ENCODE measurements at regions not wholly inside any gene's neighbourhood (a gene's known extent, or its start where the extent isn't known, plus 50 kb on each side); places are given as distances from the start of the nearest gene placed in this dataset.

DNA sequence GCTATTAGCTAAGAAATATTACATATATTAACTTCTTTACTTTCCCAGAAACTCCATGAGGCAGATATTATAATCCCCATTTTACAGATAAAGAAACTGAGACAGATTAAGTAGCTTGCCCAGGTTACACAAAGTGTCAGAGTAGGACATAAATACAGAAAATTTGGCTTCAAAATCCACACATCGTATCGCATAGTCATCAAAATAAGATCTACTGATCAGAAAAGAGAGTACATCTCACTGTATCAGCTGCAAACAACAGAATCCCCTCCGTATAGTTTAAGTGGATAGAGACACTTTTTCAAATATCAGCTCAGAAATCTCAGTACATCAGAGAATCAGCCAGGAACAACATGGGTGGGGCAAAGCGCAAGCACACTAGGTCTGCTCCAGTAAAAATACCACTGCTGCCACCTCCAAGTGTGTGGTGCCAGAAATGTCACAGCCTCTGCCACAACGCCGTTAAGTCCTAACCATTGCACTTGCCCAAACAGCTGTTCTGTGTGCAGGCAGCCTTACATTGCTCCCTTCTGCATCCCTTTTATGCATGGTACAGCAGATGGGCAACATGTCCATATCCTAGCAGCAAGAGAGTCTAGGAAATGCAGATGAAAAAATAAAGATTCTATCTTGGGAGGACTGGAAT, 204.8 kb downstream of the KLF12 start:
- no peak overlapping the region for H3K4me3 ChIP-seq (ENCODE audit: insufficient read length, low read depth)
- H3K27me3 ChIP-seq (ENCODE audit: insufficient read depth, insufficient read length), result no peaks in the 10 kb centered on the region
- DNase-seq (ENCODE audit: low read depth, low spot score), result no peak
- H3K9me3 ChIP-seq (ENCODE audit: insufficient read depth, low read length), result no peaks in the 10 kb centered on the region
- H3K4me1 ChIP-seq (ENCODE audit: insufficient read depth, insufficient read length), result no peaks in the 10 kb centered on the region
- no peak for TF ChIP-seq SUZ12 (IDR thresholded peaks at IDR 0.05; ENCODE audit: extremely low read depth, insufficient read depth, insufficient read length)
- no peak for TF ChIP-seq ZNF274 (IDR thresholded peaks at IDR 0.05; ENCODE audit: low read depth, low read length)
- TF ChIP-seq YY1 (IDR thresholded peaks at IDR 0.05; ENCODE audit: insufficient read depth, insufficient read length), result no peak
- no peaks in the 10 kb centered on the region for H3K36me3 ChIP-seq (ENCODE audit: insufficient read depth, insufficient read length, low read length)
- no peak overlapping the region for H3K9ac ChIP-seq (ENCODE audit: insufficient read length, low read depth)

DNA sequence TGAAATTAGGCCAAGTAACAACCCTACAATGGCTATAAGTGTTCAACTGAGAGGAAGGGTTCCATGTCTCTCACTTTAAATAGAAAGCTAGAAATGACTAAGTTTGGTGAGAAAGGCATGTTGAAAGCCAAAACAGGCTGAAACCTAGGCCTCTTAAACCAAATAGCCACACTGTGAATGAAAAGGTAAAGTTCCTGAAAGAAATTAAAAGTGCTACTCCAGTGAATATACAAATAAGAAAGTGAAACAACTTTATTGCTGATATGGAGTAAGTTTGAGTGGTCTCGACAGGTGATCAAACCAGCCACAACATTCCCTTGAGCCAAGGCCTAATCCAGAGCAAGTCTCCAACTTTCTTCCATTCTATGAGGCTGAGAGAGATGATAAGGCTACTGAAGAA, 209.6 kb downstream of the KLF12 start:
- Histone ChIP-seq H3K4me3 (ENCODE audit: insufficient read length, low read depth) (no peak overlapping the region), H3K9me3 (ENCODE audit: insufficient read depth, low read length) (no peaks in the 10 kb centered on the region), H3K9ac (ENCODE audit: insufficient read length, low read depth) (no peak overlapping the region), H3K36me3 (ENCODE audit: insufficient read depth, insufficient read length, low read length) (no peaks in the 10 kb centered on the region), H3K4me1 (ENCODE audit: insufficient read depth, insufficient read length) (no peaks in the 10 kb centered on the region), H3K27me3 (ENCODE audit: insufficient read depth, insufficient read length) (no peaks in the 10 kb centered on the region)
- DNase-seq (ENCODE audit: low read depth, low spot score), result no peak
- TF ChIP-seq SUZ12 (IDR thresholded peaks at IDR 0.05; ENCODE audit: extremely low read depth, insufficient read depth, insufficient read length), result no peak
- TF ChIP-seq ZNF274 (IDR thresholded peaks at IDR 0.05; ENCODE audit: low read depth, low read length), result no peak
- TF ChIP-seq YY1 (IDR thresholded peaks at IDR 0.05; ENCODE audit: insufficient read depth, insufficient read length), result no peak

DNA sequence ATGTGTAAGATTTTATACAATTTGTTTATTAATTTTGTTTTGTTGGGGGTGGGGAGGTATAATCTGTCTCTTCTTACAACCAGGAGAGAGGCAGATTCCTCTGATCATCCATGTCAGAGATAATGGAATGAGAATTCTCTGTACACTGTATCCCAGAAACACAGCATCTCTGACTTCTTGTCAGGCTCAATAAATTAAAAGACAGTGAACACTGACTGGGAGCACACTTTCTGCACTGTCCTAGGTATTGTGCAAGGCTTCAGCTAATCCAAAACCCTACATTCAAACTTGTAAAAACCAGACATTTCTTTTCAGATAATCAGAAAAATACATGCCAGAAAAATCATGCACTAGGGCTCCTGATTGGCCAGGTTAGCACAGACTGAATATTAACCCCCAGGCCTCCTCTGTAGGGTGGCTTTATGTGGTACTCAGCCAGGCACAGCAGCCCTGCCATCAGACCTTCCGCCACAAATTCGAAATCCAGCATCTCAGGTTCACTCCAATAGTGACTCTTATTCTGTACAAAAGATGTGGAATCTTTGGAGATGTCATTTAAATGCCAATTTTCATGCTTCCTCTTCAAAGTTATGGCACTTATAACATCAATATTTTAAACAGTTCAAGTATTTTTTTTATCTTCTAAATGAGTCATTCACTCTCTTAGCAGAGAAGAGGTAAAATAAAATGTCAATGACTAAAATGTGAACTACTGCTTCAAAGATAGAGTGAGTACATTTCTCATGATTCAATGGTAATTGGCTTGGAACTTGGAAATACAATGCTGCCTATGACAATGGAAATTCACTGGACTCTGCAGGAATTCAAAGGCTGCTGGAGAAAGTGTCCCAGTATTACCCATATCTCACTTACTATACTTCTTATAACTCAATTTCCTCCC, 211.5 kb downstream of the KLF12 start:
- Histone ChIP-seq H3K9me3 (ENCODE audit: insufficient read depth, low read length) (no peaks in the 10 kb centered on the region), H3K27me3 (ENCODE audit: insufficient read depth, insufficient read length) (no peaks in the 10 kb centered on the region), H3K4me1 (ENCODE audit: insufficient read depth, insufficient read length) (no peaks in the 10 kb centered on the region), H3K4me3 (ENCODE audit: insufficient read length, low read depth) (no peak overlapping the region), H3K36me3 (ENCODE audit: insufficient read depth, insufficient read length, low read length) (no peaks in the 10 kb centered on the region), H3K9ac (ENCODE audit: insufficient read length, low read depth) (no peak overlapping the region)
- DNase-seq (ENCODE audit: low read depth, low spot score), result no peak
- no peak for TF ChIP-seq SUZ12 (IDR thresholded peaks at IDR 0.05; ENCODE audit: extremely low read depth, insufficient read depth, insufficient read length)
- no peak for TF ChIP-seq ZNF274 (IDR thresholded peaks at IDR 0.05; ENCODE audit: low read depth, low read length)
- no peak for TF ChIP-seq YY1 (IDR thresholded peaks at IDR 0.05; ENCODE audit: insufficient read depth, insufficient read length)

DNA sequence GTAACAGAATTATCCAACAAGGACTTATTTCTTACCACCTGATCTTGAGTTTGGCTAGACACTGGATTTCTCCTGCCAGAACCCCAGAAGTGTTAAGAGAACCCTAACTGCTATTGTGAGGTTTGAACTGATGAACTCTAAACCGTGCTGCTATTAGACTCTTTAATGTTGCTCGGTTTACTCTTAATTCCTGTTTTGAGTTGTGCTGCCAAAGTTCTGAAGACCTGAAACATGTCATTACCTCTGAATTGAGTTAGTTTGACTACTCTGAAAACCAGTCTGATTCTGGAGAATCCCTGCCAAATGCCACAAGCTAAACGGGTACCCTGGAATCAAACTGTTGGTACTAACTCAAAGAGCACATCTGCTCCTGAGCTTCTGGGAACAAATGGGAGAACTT, 215.5 kb downstream of the KLF12 start:
- no peak overlapping the region for H3K9ac ChIP-seq (ENCODE audit: insufficient read length, low read depth)
- H3K36me3 ChIP-seq (ENCODE audit: insufficient read depth, insufficient read length, low read length), result no peaks in the 10 kb centered on the region
- H3K9me3 ChIP-seq (ENCODE audit: insufficient read depth, low read length), result no peaks in the 10 kb centered on the region
- TF ChIP-seq ZNF274 (IDR thresholded peaks at IDR 0.05; ENCODE audit: low read depth, low read length) (no peak), YY1 (IDR thresholded peaks at IDR 0.05; ENCODE audit: insufficient read depth, insufficient read length) (no peak), SUZ12 (IDR thresholded peaks at IDR 0.05; ENCODE audit: extremely low read depth, insufficient read depth, insufficient read length) (no peak)
- no peak overlapping the region for H3K4me3 ChIP-seq (ENCODE audit: insufficient read length, low read depth)
- DNase-seq (ENCODE audit: low read depth, low spot score), result no peak
- no peaks in the 10 kb centered on the region for H3K4me1 ChIP-seq (ENCODE audit: insufficient read depth, insufficient read length)
- H3K27me3 ChIP-seq (ENCODE audit: insufficient read depth, insufficient read length), result no peaks in the 10 kb centered on the region

DNA sequence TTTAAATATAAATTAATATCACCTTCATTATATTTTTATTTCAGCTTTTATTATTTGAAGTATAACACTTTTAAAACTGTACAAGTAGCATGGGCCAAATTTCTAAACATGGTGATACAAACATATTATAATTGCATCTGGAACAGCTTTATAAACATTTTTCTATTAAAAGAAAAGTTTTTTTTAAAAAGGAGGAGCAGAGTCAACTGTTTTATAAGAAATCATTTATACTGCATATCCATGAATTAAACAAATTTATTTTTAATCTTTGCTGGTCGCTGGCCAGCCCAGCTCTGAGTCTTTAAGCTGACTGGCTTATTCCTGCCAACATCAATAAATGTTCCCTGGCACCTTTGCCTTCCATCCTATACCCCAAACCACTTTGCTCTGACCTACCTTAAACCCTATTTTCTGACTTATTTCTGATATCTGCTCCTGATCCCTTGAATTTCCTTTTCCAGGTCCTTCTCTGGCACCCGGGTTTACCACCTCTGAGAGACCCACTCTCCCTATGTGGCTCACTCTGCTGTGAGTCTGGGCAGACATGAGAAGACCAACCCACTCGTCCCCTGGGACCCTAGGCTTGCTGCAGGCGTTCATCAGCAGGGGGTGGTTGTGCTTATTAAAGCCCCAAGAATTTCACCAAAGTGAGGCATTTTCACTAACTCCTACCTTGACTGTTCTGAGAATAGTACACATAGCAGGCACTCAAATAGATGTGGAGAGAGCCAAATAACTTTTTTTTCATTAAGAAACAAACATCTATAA, 220.3 kb downstream of the KLF12 start:
- no peak for DNase-seq (ENCODE audit: low read depth, low spot score)
- H3K4me1 ChIP-seq (ENCODE audit: insufficient read depth, insufficient read length), result no peaks in the 10 kb centered on the region
- H3K9ac ChIP-seq (ENCODE audit: insufficient read length, low read depth), result no peak overlapping the region

DNA sequence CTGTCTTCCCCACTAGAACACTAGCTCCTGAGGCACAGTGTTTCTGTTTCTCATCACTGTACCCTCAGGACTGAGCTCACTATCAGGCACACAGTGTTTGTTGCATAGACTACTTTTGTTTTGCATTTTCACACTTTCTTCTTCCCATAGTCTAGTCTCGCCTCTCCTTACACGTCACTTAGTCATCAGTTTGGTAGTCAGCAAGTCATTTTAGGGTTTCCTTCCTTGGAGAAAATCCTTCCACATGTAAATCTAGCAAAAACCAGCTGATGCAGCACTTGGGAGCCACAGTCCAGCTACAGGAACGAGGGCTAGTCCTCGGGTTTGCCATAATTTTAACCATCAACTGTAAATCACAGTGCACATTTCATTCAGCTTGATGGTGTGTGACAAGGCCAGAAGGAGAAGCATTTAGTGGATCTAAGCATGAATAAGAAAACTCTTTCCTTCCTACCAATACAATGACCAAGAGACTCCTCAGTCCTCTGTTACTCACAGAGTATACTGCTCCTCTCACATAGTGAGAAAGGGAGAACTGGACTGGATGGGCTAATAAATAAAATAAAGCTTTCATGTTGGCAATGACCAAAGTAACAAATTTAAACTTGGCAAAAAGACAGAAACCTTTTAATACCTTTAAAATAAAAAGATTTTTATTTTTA, 221.0 kb downstream of the KLF12 start:
- no peak for DNase-seq (ENCODE audit: low read depth, low spot score)
- Histone ChIP-seq H3K27me3 (ENCODE audit: insufficient read depth, insufficient read length) (no peaks in the 10 kb centered on the region), H3K4me1 (ENCODE audit: insufficient read depth, insufficient read length) (no peaks in the 10 kb centered on the region), H3K9ac (ENCODE audit: insufficient read length, low read depth) (no peak overlapping the region), H3K36me3 (ENCODE audit: insufficient read depth, insufficient read length, low read length) (no peaks in the 10 kb centered on the region), H3K4me3 (ENCODE audit: insufficient read length, low read depth) (no peak overlapping the region), H3K9me3 (ENCODE audit: insufficient read depth, low read length) (no peaks in the 10 kb centered on the region)
- no peak for TF ChIP-seq SUZ12 (IDR thresholded peaks at IDR 0.05; ENCODE audit: extremely low read depth, insufficient read depth, insufficient read length)
- no peak for TF ChIP-seq ZNF274 (IDR thresholded peaks at IDR 0.05; ENCODE audit: low read depth, low read length)
- no peak for TF ChIP-seq YY1 (IDR thresholded peaks at IDR 0.05; ENCODE audit: insufficient read depth, insufficient read length)

More for the DNA sequence above, 220.3 kb downstream of the KLF12 start:
- Histone ChIP-seq H3K9me3 (ENCODE audit: insufficient read depth, low read length) (no peaks in the 10 kb centered on the region), H3K4me3 (ENCODE audit: insufficient read length, low read depth) (no peak overlapping the region), H3K36me3 (ENCODE audit: insufficient read depth, insufficient read length, low read length) (no peaks in the 10 kb centered on the region), H3K27me3 (ENCODE audit: insufficient read depth, insufficient read length) (no peaks in the 10 kb centered on the region)
- no peak for TF ChIP-seq SUZ12 (IDR thresholded peaks at IDR 0.05; ENCODE audit: extremely low read depth, insufficient read depth, insufficient read length)
- TF ChIP-seq ZNF274 (IDR thresholded peaks at IDR 0.05; ENCODE audit: low read depth, low read length), result no peak
- TF ChIP-seq YY1 (IDR thresholded peaks at IDR 0.05; ENCODE audit: insufficient read depth, insufficient read length), result no peak
